Colonic mucosa (tissue), 4 donors: ENCODE measurements at regions not wholly inside any gene's neighbourhood (a gene's known extent, or its start where the extent isn't known, plus 50 kb on each side); places are given as distances from the start of the nearest gene placed in this dataset.

Experiments used
- DNase-seq: peaks from one replicate; pipeline ENCODE4 v3.0.0-alpha.2; 2020
- H3K27ac ChIP-seq: fragments of 200-600 bp; one replicate; pipeline ENCODE4 v1.8.0; 2021
- H3K27me3 ChIP-seq: fragments of 200-600 bp; one replicate; pipeline ENCODE4 v1.8.0; 2021
- H3K36me3 ChIP-seq: fragments of 200-600 bp; one replicate; pipeline ENCODE4 v1.8.0; 2021
- H3K4me1 ChIP-seq: fragments of 200-600 bp; one replicate; pipeline ENCODE4 v1.8.0; 2021; ENCODE audit warnings: mild to moderate bottlenecking
- H3K4me3 ChIP-seq: fragments of 200-600 bp; one replicate; pipeline ENCODE4 v1.8.0; 2021
- H3K9ac ChIP-seq, 2 donors: one replicate each; pipeline ENCODE4 v1.7.0; 2013; ENCODE audit warnings: control low read depth in 2 of 2, low read depth in 2 of 2, low read length in 2 of 2
- H3K9me3 ChIP-seq: fragments of 200-600 bp; one replicate; pipeline ENCODE4 v1.8.0; 2021
- intact Hi-C: fragments of 100-400 bp; cut with DNase I; formaldehyde crosslinking; loops from one replicate; pipeline ENCODE4 v1.14.1; 2022
- TF ChIP-seq, protein P1 (sequence below): fragments of 200-600 bp; IDR thresholded peaks from one replicate; pipeline ENCODE4 v1.8.0; 2022; ENCODE audit warnings: antibody characterized with exemption, mild to moderate bottlenecking
- donor health status: healthy.
- donor health status: DM: no; HTN: no; CAD: no.
- donor health status: DM: no; HTN: no; CAD: no.

GRCh38 chr4:33579951-33580350 lies 2664.4 kb downstream of the ARAP2 start:
- Histone ChIP-seq H3K4me1 (no peaks in the 10 kb centered on the region), H3K4me3 (no peak overlapping the region), H3K9ac (no peak overlapping the region), H3K27me3 (no peaks in the 10 kb centered on the region), H3K9me3 (no peaks in the 10 kb centered on the region), H3K36me3 (no peaks in the 10 kb centered on the region), H3K27ac (no peak overlapping the region)
- TF ChIP-seq, protein P1, sequence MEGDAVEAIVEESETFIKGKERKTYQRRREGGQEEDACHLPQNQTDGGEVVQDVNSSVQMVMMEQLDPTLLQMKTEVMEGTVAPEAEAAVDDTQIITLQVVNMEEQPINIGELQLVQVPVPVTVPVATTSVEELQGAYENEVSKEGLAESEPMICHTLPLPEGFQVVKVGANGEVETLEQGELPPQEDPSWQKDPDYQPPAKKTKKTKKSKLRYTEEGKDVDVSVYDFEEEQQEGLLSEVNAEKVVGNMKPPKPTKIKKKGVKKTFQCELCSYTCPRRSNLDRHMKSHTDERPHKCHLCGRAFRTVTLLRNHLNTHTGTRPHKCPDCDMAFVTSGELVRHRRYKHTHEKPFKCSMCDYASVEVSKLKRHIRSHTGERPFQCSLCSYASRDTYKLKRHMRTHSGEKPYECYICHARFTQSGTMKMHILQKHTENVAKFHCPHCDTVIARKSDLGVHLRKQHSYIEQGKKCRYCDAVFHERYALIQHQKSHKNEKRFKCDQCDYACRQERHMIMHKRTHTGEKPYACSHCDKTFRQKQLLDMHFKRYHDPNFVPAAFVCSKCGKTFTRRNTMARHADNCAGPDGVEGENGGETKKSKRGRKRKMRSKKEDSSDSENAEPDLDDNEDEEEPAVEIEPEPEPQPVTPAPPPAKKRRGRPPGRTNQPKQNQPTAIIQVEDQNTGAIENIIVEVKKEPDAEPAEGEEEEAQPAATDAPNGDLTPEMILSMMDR, result no peak
- DNase-seq, result no peak
- intact Hi-C loops, result no loop called here

DNA sequence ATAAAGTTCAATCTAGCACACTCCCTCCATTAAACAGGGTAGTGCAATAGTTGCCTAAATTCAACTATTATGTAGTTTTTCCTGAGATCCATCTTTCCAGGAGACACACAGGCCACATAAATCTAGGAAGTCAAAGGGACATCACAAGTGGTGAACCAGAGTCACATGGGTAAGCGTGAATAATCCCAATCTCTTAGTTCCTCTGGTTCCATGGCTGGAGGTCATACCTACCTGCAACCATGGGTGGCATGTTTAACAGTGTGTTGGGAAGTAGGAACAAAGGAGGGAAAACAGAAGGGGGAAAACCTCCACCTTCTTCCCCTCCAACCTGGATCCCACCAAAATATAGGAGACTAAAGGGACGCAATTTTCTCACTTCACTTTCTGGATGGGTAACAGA lies 2651.6 kb downstream of the ARAP2 start:
- Histone ChIP-seq H3K27me3 (no peaks in the 10 kb centered on the region), H3K36me3 (no peaks in the 10 kb centered on the region), H3K4me3 (no peak overlapping the region), H3K9ac (no peak overlapping the region), H3K9me3 (no peaks in the 10 kb centered on the region), H3K4me1 (no peaks in the 10 kb centered on the region), H3K27ac (no peak overlapping the region)
- TF ChIP-seq, protein P1, result no peak
- DNase-seq, result no peak
- intact Hi-C loops, result no loop called here

DNA sequence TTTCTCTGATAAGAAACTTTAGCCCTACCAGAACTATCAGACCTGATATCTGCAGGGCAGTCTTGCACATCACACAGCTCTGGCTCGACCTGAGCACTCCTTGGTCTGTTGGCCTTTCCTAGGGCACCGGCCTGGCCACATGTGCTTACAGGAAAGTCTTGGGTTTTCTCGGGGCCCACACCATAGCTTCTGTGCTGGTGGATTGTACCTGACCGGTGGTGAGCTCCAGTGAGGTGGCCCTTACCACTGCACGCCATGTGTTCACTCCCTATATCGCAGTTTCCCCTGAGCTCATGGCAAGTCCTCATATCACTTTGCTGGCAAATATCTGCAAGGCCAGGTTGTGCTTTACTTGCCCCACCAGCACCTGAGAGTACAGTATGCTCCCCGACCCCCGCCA lies 2637.4 kb downstream of the ARAP2 start:
- Histone ChIP-seq H3K27me3 (no peaks in the 10 kb centered on the region), H3K4me3 (no peak overlapping the region), H3K9ac (no peak overlapping the region), H3K27ac (no peak overlapping the region), H3K9me3 (no peaks in the 10 kb centered on the region), H3K36me3 (no peaks in the 10 kb centered on the region), H3K4me1 (no peaks in the 10 kb centered on the region)
- TF ChIP-seq, protein P1, result no peak
- DNase-seq, result no peak
- intact Hi-C loops, result no loop called here

DNA sequence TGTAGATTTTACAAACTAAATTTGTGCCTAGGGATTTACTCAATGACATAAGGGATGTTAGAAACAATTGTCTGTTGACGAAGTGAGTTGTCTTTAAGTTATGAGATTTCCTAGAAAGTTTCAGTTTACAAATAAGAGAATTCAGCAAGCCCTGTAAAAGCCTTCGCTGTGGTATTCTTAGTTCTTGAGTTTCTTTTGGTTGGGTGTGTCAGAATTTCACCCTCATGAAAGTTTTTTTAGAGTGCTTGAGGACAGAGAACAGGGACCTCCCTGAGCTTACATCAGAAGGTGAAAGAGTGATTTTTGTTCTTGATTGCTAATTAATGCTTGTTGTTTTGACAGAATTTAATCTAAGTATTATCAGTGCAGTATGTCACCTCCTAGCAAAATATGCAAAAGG lies 2628.2 kb downstream of the ARAP2 start:
- DNase-seq, result no peak
- no peaks in the 10 kb centered on the region for H3K4me1 ChIP-seq
- TF ChIP-seq, protein P1, result no peak

GRCh38 chr4:33625748-33626147 lies 2618.6 kb downstream of the ARAP2 start:
- Histone ChIP-seq H3K4me1 (no peaks in the 10 kb centered on the region), H3K9ac (no peak overlapping the region), H3K36me3 (no peaks in the 10 kb centered on the region), H3K9me3 (no peaks in the 10 kb centered on the region), H3K27ac (no peak overlapping the region), H3K4me3 (no peak overlapping the region), H3K27me3 (no peaks in the 10 kb centered on the region)
- no peak for DNase-seq
- TF ChIP-seq, protein P1, result no peak
- intact Hi-C loops, result no loop called here

More for the DNA sequence above, 2628.2 kb downstream of the ARAP2 start:
- Histone ChIP-seq H3K27me3 (no peaks in the 10 kb centered on the region), H3K9ac (no peak overlapping the region), H3K27ac (no peak overlapping the region), H3K36me3 (no peaks in the 10 kb centered on the region), H3K4me3 (no peak overlapping the region), H3K9me3 (no peaks in the 10 kb centered on the region)
- intact Hi-C loops, result no loop called here

- TF ChIP-seq, protein P1, result no peak
- no peak for DNase-seq
- Histone ChIP-seq H3K4me1 (no peaks in the 10 kb centered on the region), H3K9ac (no peak overlapping the region), H3K27me3 (no peaks in the 10 kb centered on the region), H3K27ac (no peak overlapping the region), H3K4me3 (no peak overlapping the region), H3K9me3 (no peaks in the 10 kb centered on the region), H3K36me3 (no peaks in the 10 kb centered on the region)
- intact Hi-C loops, result no loop called here
Observed at GRCh38 chr4:33626221-33626620, 2618.1 kb downstream of the ARAP2 start.
